Right hindlimb (tissue), 1 donor: ENCODE measurements at regions not wholly inside any gene's neighbourhood (a gene's known extent, or its start where the extent isn't known, plus 50 kb on each side); places are given as distances from the start of the nearest gene placed in this dataset.
"Not testable (repeated sequence)": the region's sequence is repeated elsewhere in the genome, so short reads cannot be mapped to it uniquely, and the experiment has no call there.

ENCODE experiments used
- DNase-seq: peaks from one replicate; pipeline ENCODE4 v3.0.0-alpha.2; 2018

- DNase-seq = no peak
These were observed 261.7 kb downstream of the UTRN start for GRCh38 chr6:144546807-144547206.

GRCh38 chr6:144547409-144547808, 262.3 kb downstream of the UTRN start:
- DNase-seq = no peak

GRCh38 chr6:144548536-144548935, 263.4 kb downstream of the UTRN start:
- no peak for DNase-seq

GRCh38 chr6:144549837-144550747, 265.0 kb downstream of the UTRN start:
- DNase-seq = no peak

GRCh38 chr6:144551339-144551738, 266.2 kb downstream of the UTRN start:
- DNase-seq = no peak

- DNase-seq = no peak
These were observed 269.9 kb downstream of the UTRN start for GRCh38 chr6:144555066-144555465.

GRCh38 chr6:144559865-144560593, 274.9 kb downstream of the UTRN start:
- DNase-seq = no peak

- DNase-seq = no peak
These were observed 276.4 kb downstream of the UTRN start for GRCh38 chr6:144561455-144562043.

GRCh38 chr6:144564202-144564601, 279.1 kb downstream of the UTRN start:
- DNase-seq = no peak

- DNase-seq = no peak
These were observed 281.9 kb downstream of the UTRN start for GRCh38 chr6:144566868-144567615.

GRCh38 chr6:144568241-144568640, 283.1 kb downstream of the UTRN start:
- DNase-seq = no peak

GRCh38 chr6:144572541-144572940, 287.4 kb downstream of the UTRN start:
- DNase-seq = not testable (repeated sequence)

- DNase-seq = no peak
These were observed 289.7 kb downstream of the UTRN start for GRCh38 chr6:144574796-144575195.

- no peak for DNase-seq
These were observed 290.2 kb downstream of the UTRN start for GRCh38 chr6:144575327-144575726.

GRCh38 chr6:144576871-144577270, 291.7 kb downstream of the UTRN start:
- DNase-seq = no peak

- DNase-seq = no peak
These were observed 293.5 kb downstream of the UTRN start for GRCh38 chr6:144578385-144579350.

GRCh38 chr6:144580039-144580438, 294.9 kb downstream of the UTRN start:
- no peak for DNase-seq

GRCh38 chr6:144580771-144581170, 295.6 kb downstream of the UTRN start:
- no peak for DNase-seq

GRCh38 chr6:144581812-144582537, 296.8 kb downstream of the UTRN start:
- no peak for DNase-seq

GRCh38 chr6:144582939-144583613, 297.9 kb downstream of the UTRN start:
- peak; percentile 64 for DNase-seq
